ENCODE measurements at regions not wholly inside any gene's neighbourhood (a gene's known extent, or its start where the extent isn't known, plus 50 kb on each side); places are given as distances from the start of the nearest gene placed in this dataset.

- Mint-ChIP-seq H3K4me1 (no peaks in the 10 kb centered on the region), H3K36me3 (peaks cover 4% of the 10 kb centered on the region), H3K9me3 (no peaks in the 10 kb centered on the region), H3K27me3 (no peaks in the 10 kb centered on the region), H3K4me3 (no peak overlapping the region), H3K27ac (no peak overlapping the region)
- no peak for DNase-seq
Observed at GRCh38 chr15:62684123-62684808, 358.3 kb upstream of the TPM1 start.

- Mint-ChIP-seq H3K36me3 (no peaks in the 10 kb centered on the region), H3K27me3 (no peaks in the 10 kb centered on the region), H3K9me3 (no peaks in the 10 kb centered on the region), H3K27ac (no peak overlapping the region), H3K4me3 (no peak overlapping the region), H3K4me1 (no peaks in the 10 kb centered on the region)
- no peak for DNase-seq
Observed at GRCh38 chr15:62691008-62691407, 351.5 kb upstream of the TPM1 start.

DNA sequence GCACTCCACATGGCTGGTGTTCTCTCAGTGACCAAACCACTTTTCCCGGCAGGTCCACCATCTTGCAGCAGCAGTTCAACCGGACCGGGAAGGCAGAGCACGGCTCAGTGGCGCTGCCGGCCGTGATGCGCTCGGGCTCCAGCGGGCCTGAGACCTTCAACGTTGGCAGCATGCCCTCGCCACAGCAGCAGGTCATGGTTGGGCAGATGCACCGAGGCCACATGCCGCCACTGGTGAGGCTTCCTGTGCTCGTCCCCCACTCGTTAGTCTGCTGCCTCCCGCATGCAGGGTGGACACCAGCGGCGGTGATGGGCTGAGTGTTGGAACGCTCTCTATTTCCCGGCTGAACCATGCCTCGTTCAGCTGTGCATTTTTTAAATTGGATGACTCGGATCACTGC lies 344.9 kb upstream of the TPM1 start:
- Mint-ChIP-seq H3K4me1 (no peaks in the 10 kb centered on the region), H3K9me3 (no peaks in the 10 kb centered on the region), H3K4me3 (no peak overlapping the region), H3K36me3 (no peaks in the 10 kb centered on the region), H3K27me3 (no peaks in the 10 kb centered on the region), H3K27ac (no peak overlapping the region)
- no peak for DNase-seq

DNA sequence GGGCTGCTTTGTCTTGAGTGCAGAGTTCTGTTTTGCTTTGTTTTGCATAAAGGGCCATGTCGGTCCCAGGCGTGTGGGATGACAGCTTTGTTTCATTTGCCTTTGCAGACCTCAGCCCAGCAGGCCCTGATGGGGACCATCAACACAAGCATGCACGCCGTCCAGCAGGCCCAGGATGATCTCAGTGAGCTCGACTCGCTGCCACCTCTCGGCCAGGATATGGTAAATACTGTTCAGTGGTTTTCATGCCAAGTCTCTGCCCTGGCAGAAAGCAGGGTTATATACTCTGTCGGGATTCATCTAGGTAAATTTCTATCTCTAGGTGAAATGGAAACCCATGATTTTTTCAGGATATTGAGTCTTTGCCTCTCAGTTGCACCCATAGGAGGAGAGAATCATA lies 343.9 kb upstream of the TPM1 start:
- no peaks in the 10 kb centered on the region for H3K4me1 Mint-ChIP-seq
- H3K27ac Mint-ChIP-seq: no peak overlapping the region
- no peak overlapping the region for H3K4me3 Mint-ChIP-seq
- no peaks in the 10 kb centered on the region for H3K9me3 Mint-ChIP-seq
- no peaks in the 10 kb centered on the region for H3K36me3 Mint-ChIP-seq
- DNase-seq: no peak
- H3K27me3 Mint-ChIP-seq: no peaks in the 10 kb centered on the region

DNA sequence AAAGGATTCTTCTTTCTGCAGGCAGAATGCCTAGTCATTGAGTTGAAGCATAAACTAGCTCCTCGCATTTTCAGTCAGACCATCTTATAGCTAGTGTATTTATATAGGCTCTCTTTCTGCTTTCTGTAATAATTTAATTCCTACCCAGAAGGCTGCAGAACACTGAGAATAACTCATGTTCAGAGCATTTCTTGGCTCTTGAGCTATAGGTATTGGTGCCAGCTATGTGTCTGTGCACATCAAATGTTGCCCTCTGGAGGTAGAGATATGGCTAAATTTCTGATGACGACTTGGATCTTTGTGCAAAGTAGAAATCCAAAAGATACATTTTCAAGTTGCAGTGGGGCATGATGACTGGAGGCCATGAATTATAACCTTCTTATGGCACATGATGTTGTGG lies 336.2 kb upstream of the TPM1 start:
- peaks cover 2% of the 10 kb centered on the region for H3K36me3 Mint-ChIP-seq
- peaks cover 3% of the 10 kb centered on the region for H3K4me1 Mint-ChIP-seq
- H3K27ac Mint-ChIP-seq: no peak overlapping the region
- DNase-seq: no peak
- H3K27me3 Mint-ChIP-seq: no peaks in the 10 kb centered on the region
- H3K9me3 Mint-ChIP-seq: no peaks in the 10 kb centered on the region
- no peak overlapping the region for H3K4me3 Mint-ChIP-seq

DNA sequence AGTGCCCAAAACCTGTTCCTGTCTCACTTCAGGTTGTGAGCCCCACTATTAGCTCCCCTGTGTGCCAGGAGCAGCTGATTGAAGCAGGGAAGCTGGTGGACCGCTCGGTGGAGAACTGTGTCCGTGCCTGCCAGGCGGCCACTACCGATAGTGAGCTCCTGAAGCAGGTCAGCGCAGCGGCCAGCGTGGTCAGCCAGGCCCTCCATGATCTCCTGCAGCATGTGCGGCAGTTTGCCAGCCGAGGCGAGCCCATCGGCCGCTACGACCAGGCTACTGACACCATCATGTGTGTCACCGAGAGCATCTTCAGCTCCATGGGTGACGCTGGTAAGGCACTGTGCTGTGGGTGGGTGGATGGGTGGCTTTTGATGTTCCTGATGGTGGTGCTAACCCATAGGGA lies 334.1 kb upstream of the TPM1 start:
- Mint-ChIP-seq H3K9me3 (no peaks in the 10 kb centered on the region), H3K27me3 (no peaks in the 10 kb centered on the region), H3K4me1 (peaks cover 15% of the 10 kb centered on the region), H3K36me3 (peaks cover 2% of the 10 kb centered on the region), H3K4me3 (no peak overlapping the region), H3K27ac (no peak overlapping the region)
- DNase-seq: no peak

DNA sequence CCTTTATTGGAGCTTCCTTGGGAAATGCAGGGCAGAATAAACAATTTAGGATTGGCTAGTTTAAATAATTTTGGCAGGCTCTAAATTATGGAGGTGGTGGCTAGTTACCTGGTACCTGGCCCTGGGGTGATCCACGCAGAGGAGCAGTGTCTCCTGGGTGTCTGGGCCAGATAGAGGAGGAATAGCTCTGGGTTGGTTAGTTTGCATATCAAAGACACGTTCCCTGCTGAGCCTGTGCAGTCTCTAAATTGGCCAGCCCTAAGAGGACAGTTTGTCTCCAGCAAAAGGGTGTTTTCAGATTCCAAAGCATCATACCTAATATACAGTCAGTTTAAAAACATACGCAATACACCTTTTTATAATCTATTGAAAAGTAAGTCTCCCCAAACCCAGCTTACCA lies 333.3 kb upstream of the TPM1 start:
- no peaks in the 10 kb centered on the region for H3K27me3 Mint-ChIP-seq
- DNase-seq: no peak
- no peaks in the 10 kb centered on the region for H3K9me3 Mint-ChIP-seq
- H3K4me1 Mint-ChIP-seq: peaks cover 15% of the 10 kb centered on the region
- H3K4me3 Mint-ChIP-seq: no peak overlapping the region
- no peak overlapping the region for H3K27ac Mint-ChIP-seq
- H3K36me3 Mint-ChIP-seq: peaks cover 2% of the 10 kb centered on the region

DNA sequence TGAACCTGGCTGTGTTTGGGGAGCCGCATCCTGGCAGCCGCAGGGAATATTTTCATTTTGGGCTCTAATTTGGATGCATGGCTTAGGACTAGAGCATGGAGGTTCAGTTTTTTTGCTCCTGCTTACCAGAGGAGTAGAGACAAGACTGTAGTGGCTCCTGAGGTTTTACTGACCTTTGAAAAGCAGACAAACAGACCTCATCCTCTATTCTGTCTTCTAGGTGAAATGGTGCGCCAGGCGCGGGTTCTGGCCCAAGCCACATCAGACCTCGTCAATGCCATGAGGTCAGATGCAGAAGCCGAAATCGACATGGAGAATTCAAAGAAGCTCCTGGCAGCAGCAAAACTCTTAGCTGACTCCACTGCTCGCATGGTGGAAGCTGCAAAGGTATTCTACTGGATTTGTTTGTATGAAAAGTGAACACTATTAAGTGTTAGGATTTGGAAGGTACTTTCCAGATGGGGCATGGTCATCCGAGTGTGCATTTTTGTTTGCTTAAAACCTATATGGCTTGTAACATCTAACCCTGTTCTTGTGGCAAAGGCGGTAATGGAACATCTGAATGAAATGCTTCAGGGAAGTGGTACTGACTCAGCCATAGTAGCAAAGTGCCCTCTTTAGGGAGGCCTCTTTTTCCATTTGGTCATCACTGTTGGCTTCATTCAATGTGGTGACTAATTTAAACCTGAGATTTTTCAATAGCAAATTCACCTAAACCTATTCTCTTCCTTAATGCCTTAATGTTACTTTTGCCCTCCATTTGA lies 330.7 kb upstream of the TPM1 start:
- peak; percentile 35 for DNase-seq
- Mint-ChIP-seq H3K9me3 (no peaks in the 10 kb centered on the region), H3K4me1 (peaks cover 15% of the 10 kb centered on the region), H3K27ac (peak overlapping the region; percentile 89), H3K27me3 (no peaks in the 10 kb centered on the region), H3K36me3 (peaks cover 2% of the 10 kb centered on the region), H3K4me3 (peak overlapping the region; percentile 25)

- no peaks in the 10 kb centered on the region for H3K27me3 Mint-ChIP-seq
Observed at GRCh38 chr15:62712455-62712839, 330.1 kb upstream of the TPM1 start.

DNA sequence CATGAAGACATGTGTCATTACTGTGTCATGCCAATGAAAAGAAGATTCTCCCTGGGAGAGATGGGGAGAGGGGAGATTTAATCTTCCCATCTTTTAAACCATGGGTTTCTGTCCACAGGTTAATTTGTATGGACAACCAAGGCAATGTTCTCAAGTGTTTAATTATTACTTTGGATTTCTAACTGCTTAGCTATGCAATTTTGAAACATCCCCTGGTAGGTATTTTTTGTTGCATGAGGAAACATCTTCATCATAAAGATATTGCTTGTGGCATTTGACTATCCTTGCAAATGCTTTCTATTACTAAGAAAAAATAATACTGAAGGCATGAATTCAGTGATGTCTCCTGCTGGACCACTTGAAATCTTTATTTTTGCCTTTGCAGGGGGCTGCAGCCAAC lies 326.6 kb upstream of the TPM1 start:
- no peak for DNase-seq
- peaks cover 15% of the 10 kb centered on the region for H3K4me1 Mint-ChIP-seq
- no peaks in the 10 kb centered on the region for H3K9me3 Mint-ChIP-seq
- peaks cover 2% of the 10 kb centered on the region for H3K36me3 Mint-ChIP-seq
- H3K27me3 Mint-ChIP-seq: no peaks in the 10 kb centered on the region
- no peak overlapping the region for H3K4me3 Mint-ChIP-seq
- no peak overlapping the region for H3K27ac Mint-ChIP-seq

More at GRCh38 chr15:62712455-62712839, 330.1 kb upstream of the TPM1 start:
- Mint-ChIP-seq H3K4me1 (peaks cover 15% of the 10 kb centered on the region), H3K9me3 (no peaks in the 10 kb centered on the region), H3K4me3 (no peak overlapping the region), H3K27ac (peak overlapping the region; percentile 89), H3K36me3 (peaks cover 2% of the 10 kb centered on the region)
- no peak for DNase-seq

- no peak for DNase-seq
- Mint-ChIP-seq H3K4me3 (no peak overlapping the region), H3K27me3 (no peaks in the 10 kb centered on the region), H3K36me3 (no peaks in the 10 kb centered on the region), H3K9me3 (no peaks in the 10 kb centered on the region), H3K4me1 (peaks cover 1% of the 10 kb centered on the region), H3K27ac (no peak overlapping the region)
Observed at GRCh38 chr15:62717496-62717895, 325.1 kb upstream of the TPM1 start.

GRCh38 chr15:62719316-62719715 lies 323.2 kb upstream of the TPM1 start:
- no peaks in the 10 kb centered on the region for H3K4me1 Mint-ChIP-seq
- no peak overlapping the region for H3K27ac Mint-ChIP-seq
- H3K9me3 Mint-ChIP-seq: no peaks in the 10 kb centered on the region
- H3K4me3 Mint-ChIP-seq: no peak overlapping the region
- DNase-seq: no peak
- H3K36me3 Mint-ChIP-seq: no peaks in the 10 kb centered on the region
- H3K27me3 Mint-ChIP-seq: no peaks in the 10 kb centered on the region

GRCh38 chr15:62722237-62722636 lies 320.3 kb upstream of the TPM1 start:
- Mint-ChIP-seq H3K4me3 (no peak overlapping the region), H3K4me1 (no peaks in the 10 kb centered on the region), H3K36me3 (no peaks in the 10 kb centered on the region), H3K27ac (no peak overlapping the region), H3K9me3 (no peaks in the 10 kb centered on the region), H3K27me3 (no peaks in the 10 kb centered on the region)
- no peak for DNase-seq

- Mint-ChIP-seq H3K4me3 (no peak overlapping the region), H3K9me3 (peaks cover 3% of the 10 kb centered on the region), H3K4me1 (no peaks in the 10 kb centered on the region), H3K27me3 (no peaks in the 10 kb centered on the region), H3K36me3 (peaks cover 3% of the 10 kb centered on the region), H3K27ac (no peak overlapping the region)
- no peak for DNase-seq
Observed at GRCh38 chr15:62726461-62726860, 316.1 kb upstream of the TPM1 start.

- Mint-ChIP-seq H3K4me3 (no peak overlapping the region), H3K4me1 (no peaks in the 10 kb centered on the region), H3K27me3 (no peaks in the 10 kb centered on the region), H3K27ac (no peak overlapping the region), H3K9me3 (peaks cover 3% of the 10 kb centered on the region), H3K36me3 (peaks cover 8% of the 10 kb centered on the region)
- no peak for DNase-seq
Observed at GRCh38 chr15:62727501-62727900, 315.0 kb upstream of the TPM1 start.

- H3K36me3 Mint-ChIP-seq: peaks cover 8% of the 10 kb centered on the region
- H3K27ac Mint-ChIP-seq: no peak overlapping the region
- H3K4me3 Mint-ChIP-seq: no peak overlapping the region
- H3K27me3 Mint-ChIP-seq: no peaks in the 10 kb centered on the region
- H3K9me3 Mint-ChIP-seq: peaks cover 3% of the 10 kb centered on the region
- DNase-seq: no peak
- H3K4me1 Mint-ChIP-seq: no peaks in the 10 kb centered on the region
Observed at GRCh38 chr15:62730825-62731224, 311.7 kb upstream of the TPM1 start.

Data from activated naive CD8-positive, alpha-beta T cell treated with anti-CD3 and anti-CD28 coated beads for 36 hours (primary cell).